ENCODE measurements at regions not wholly inside any gene's neighbourhood (a gene's known extent, or its start where the extent isn't known, plus 50 kb on each side); places are given as distances from the start of the nearest gene placed in this dataset.

- TF ChIP-seq ESRRG (CRISPR knock-in tag; IDR thresholded peaks at IDR 0.05) (no peak), ZNF8 (CRISPR knock-in tag; IDR thresholded peaks at IDR 0.05) (no peak), ZFP30 (CRISPR knock-in tag; IDR thresholded peaks at IDR 0.05) (no peak), GLIS3 (CRISPR knock-in tag; IDR thresholded peaks at IDR 0.05) (no peak), ISL1 (CRISPR knock-in tag; IDR thresholded peaks at IDR 0.05) (peak; percentile 46; the same call in 1 of the 2 replicates), PATZ1 (CRISPR knock-in tag; IDR thresholded peaks at IDR 0.05; ENCODE audit: borderline replicate concordance) (no peak), ZC3H10 (CRISPR knock-in tag; IDR thresholded peaks at IDR 0.05) (no peak), TOX (CRISPR knock-in tag; IDR thresholded peaks at IDR 0.05; ENCODE audit: borderline replicate concordance) (no peak)
- TF ChIP-seq, protein P1, sequence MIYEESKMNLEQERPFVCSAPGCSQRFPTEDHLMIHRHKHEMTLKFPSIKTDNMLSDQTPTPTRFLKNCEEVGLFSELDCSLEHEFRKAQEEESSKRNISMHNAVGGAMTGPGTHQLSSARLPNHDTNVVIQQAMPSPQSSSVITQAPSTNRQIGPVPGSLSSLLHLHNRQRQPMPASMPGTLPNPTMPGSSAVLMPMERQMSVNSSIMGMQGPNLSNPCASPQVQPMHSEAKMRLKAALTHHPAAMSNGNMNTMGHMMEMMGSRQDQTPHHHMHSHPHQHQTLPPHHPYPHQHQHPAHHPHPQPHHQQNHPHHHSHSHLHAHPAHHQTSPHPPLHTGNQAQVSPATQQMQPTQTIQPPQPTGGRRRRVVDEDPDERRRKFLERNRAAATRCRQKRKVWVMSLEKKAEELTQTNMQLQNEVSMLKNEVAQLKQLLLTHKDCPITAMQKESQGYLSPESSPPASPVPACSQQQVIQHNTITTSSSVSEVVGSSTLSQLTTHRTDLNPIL (CRISPR knock-in tag; IDR thresholded peaks at IDR 0.05; ENCODE audit: low read depth) = no peak
- no peak for ATAC-seq
These were observed 784.1 kb downstream of the MAT2B start for GRCh38 chr5:164289526-164289925.

- TF ChIP-seq, protein P1 (CRISPR knock-in tag; IDR thresholded peaks at IDR 0.05; ENCODE audit: low read depth) = no peak
- TF ChIP-seq RARB (CRISPR knock-in tag; IDR thresholded peaks at IDR 0.05) = no peak
- no peak for TF ChIP-seq ZFP30 (CRISPR knock-in tag; IDR thresholded peaks at IDR 0.05)
- TF ChIP-seq TCF4 (CRISPR knock-in tag; IDR thresholded peaks at IDR 0.05; ENCODE audit: borderline replicate concordance) = no peak
- no peak for TF ChIP-seq ESRRG (CRISPR knock-in tag; IDR thresholded peaks at IDR 0.05)
- no peak for TF ChIP-seq GLIS3 (CRISPR knock-in tag; IDR thresholded peaks at IDR 0.05)
- TF ChIP-seq, protein P2, sequence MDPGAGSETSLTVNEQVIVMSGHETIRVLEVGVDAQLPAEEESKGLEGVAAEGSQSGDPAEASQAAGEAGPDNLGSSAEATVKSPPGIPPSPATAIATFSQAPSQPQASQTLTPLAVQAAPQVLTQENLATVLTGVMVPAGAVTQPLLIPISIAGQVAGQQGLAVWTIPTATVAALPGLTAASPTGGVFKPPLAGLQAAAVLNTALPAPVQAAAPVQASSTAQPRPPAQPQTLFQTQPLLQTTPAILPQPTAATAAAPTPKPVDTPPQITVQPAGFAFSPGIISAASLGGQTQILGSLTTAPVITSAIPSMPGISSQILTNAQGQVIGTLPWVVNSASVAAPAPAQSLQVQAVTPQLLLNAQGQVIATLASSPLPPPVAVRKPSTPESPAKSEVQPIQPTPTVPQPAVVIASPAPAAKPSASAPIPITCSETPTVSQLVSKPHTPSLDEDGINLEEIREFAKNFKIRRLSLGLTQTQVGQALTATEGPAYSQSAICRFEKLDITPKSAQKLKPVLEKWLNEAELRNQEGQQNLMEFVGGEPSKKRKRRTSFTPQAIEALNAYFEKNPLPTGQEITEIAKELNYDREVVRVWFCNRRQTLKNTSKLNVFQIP (CRISPR knock-in tag; IDR thresholded peaks at IDR 0.05; ENCODE audit: borderline replicate concordance, low read depth) = no peak
- no peak for TF ChIP-seq ARNTL (CRISPR knock-in tag; IDR thresholded peaks at IDR 0.05; ENCODE audit: borderline replicate concordance, low read depth)
- TF ChIP-seq, protein P3, sequence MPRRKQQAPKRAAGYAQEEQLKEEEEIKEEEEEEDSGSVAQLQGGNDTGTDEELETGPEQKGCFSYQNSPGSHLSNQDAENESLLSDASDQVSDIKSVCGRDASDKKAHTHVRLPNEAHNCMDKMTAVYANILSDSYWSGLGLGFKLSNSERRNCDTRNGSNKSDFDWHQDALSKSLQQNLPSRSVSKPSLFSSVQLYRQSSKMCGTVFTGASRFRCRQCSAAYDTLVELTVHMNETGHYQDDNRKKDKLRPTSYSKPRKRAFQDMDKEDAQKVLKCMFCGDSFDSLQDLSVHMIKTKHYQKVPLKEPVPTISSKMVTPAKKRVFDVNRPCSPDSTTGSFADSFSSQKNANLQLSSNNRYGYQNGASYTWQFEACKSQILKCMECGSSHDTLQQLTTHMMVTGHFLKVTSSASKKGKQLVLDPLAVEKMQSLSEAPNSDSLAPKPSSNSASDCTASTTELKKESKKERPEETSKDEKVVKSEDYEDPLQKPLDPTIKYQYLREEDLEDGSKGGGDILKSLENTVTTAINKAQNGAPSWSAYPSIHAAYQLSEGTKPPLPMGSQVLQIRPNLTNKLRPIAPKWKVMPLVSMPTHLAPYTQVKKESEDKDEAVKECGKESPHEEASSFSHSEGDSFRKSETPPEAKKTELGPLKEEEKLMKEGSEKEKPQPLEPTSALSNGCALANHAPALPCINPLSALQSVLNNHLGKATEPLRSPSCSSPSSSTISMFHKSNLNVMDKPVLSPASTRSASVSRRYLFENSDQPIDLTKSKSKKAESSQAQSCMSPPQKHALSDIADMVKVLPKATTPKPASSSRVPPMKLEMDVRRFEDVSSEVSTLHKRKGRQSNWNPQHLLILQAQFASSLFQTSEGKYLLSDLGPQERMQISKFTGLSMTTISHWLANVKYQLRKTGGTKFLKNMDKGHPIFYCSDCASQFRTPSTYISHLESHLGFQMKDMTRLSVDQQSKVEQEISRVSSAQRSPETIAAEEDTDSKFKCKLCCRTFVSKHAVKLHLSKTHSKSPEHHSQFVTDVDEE (CRISPR knock-in tag; IDR thresholded peaks at IDR 0.05) = no peak
- TF ChIP-seq ZNF8 (CRISPR knock-in tag; IDR thresholded peaks at IDR 0.05) = no peak
- no peak for TF ChIP-seq ZC3H10 (CRISPR knock-in tag; IDR thresholded peaks at IDR 0.05)
- no peak for TF ChIP-seq PATZ1 (CRISPR knock-in tag; IDR thresholded peaks at IDR 0.05; ENCODE audit: borderline replicate concordance)
- no peak for TF ChIP-seq BACH2 (CRISPR knock-in tag; IDR thresholded peaks at IDR 0.05; ENCODE audit: borderline replicate concordance)
- TF ChIP-seq PPARA (CRISPR knock-in tag; IDR thresholded peaks at IDR 0.05; ENCODE audit: borderline replicate concordance) = no peak
- no peak for TF ChIP-seq CSDC2 (CRISPR knock-in tag; IDR thresholded peaks at IDR 0.05)
- no peak for ATAC-seq
These were observed 791.2 kb downstream of the MAT2B start for GRCh38 chr5:164296603-164297080.

DNA sequence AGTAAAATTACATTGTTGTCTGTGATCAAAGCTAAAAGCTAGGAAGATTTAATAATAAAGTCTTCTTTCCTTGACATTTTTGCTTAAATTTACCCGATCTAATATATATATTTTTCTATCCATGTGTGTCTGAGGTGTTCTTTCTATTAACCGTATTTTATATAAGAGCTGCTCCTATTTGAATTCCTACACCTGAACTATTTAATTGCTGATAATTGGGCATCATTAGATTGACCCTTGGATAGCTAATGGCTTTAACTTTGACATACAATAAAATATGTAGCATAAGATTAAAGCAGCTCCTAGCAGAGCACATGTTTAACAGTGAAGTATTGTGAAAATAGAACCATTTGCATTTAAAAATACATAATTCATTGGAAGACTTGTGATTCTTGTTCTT, 792.7 kb downstream of the MAT2B start:
- no peak for ATAC-seq
- TF ChIP-seq, protein P3 (CRISPR knock-in tag; IDR thresholded peaks at IDR 0.05) = no peak
- TF ChIP-seq ZNF70 (CRISPR knock-in tag; IDR thresholded peaks at IDR 0.05) = no peak
- TF ChIP-seq ISL1 (CRISPR knock-in tag; IDR thresholded peaks at IDR 0.05) = no peak
- no peak for TF ChIP-seq GLIS3 (CRISPR knock-in tag; IDR thresholded peaks at IDR 0.05)
- TF ChIP-seq, protein P1 (CRISPR knock-in tag; IDR thresholded peaks at IDR 0.05; ENCODE audit: low read depth) = no peak
- no peak for TF ChIP-seq ZFP30 (CRISPR knock-in tag; IDR thresholded peaks at IDR 0.05)
- no peak for TF ChIP-seq OSR1 (CRISPR knock-in tag; IDR thresholded peaks at IDR 0.05)
- no peak for TF ChIP-seq RARB (CRISPR knock-in tag; IDR thresholded peaks at IDR 0.05)

Data from SK-N-SH treated with all-trans-retinoic acid at 6 μM for 48 hours (cell line).